ENCODE measurements at regions not wholly inside any gene's neighbourhood (a gene's known extent, or its start where the extent isn't known, plus 50 kb on each side); places are given as distances from the start of the nearest gene placed in this dataset.

GRCh38 chr1:30545365-30545764 is 178.0 kb downstream of the MATN1 start:
- no peaks in the 10 kb centered on the region for H3K4me1 ChIP-seq
- 27 to 36% methylated on average over 4 of the region's 4 CpGs for WGBS, 2 donors
- TF ChIP-seq, protein P1, sequence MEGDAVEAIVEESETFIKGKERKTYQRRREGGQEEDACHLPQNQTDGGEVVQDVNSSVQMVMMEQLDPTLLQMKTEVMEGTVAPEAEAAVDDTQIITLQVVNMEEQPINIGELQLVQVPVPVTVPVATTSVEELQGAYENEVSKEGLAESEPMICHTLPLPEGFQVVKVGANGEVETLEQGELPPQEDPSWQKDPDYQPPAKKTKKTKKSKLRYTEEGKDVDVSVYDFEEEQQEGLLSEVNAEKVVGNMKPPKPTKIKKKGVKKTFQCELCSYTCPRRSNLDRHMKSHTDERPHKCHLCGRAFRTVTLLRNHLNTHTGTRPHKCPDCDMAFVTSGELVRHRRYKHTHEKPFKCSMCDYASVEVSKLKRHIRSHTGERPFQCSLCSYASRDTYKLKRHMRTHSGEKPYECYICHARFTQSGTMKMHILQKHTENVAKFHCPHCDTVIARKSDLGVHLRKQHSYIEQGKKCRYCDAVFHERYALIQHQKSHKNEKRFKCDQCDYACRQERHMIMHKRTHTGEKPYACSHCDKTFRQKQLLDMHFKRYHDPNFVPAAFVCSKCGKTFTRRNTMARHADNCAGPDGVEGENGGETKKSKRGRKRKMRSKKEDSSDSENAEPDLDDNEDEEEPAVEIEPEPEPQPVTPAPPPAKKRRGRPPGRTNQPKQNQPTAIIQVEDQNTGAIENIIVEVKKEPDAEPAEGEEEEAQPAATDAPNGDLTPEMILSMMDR (IDR thresholded peaks at IDR 0.05), result no peak
- no peak for TF ChIP-seq POLR2A (IDR thresholded peaks at IDR 0.05)
- no peak overlapping the region for H3K27ac ChIP-seq
- intact Hi-C loops (cut with DNase I), result no loop called here
- no peak overlapping the region for H3K4me3 ChIP-seq (replicated peaks in 1 of 3)
- no peak for DNase-seq
- H3K9me3 ChIP-seq, result no peaks in the 10 kb centered on the region
- no peaks in the 10 kb centered on the region for H3K27me3 ChIP-seq
- no peaks in the 10 kb centered on the region for H3K36me3 ChIP-seq

- DNase-seq, result no peak
- intact Hi-C loops (cut with DNase I), result no loop called here
These were observed 181.5 kb downstream of the MATN1 start for GRCh38 chr1:30541721-30542485.

GRCh38 chr1:30540611-30541192 is 182.7 kb downstream of the MATN1 start:
- H3K27ac ChIP-seq, result no peak overlapping the region
- TF ChIP-seq, protein P1 (IDR thresholded peaks at IDR 0.05), result no peak
- TF ChIP-seq POLR2A (IDR thresholded peaks at IDR 0.05), result no peak
- no peaks in the 10 kb centered on the region for H3K4me1 ChIP-seq
- 65 to 70% methylated on average over 4 to 5 of the region's 5 CpGs for WGBS, 2 donors
- H3K4me3 ChIP-seq (replicated peaks in 1 of 3), result no peak overlapping the region
- DNase-seq, result no peak
- no peaks in the 10 kb centered on the region for H3K36me3 ChIP-seq
- H3K27me3 ChIP-seq, result no peaks in the 10 kb centered on the region
- intact Hi-C loops (cut with DNase I), result no loop called here
- no peaks in the 10 kb centered on the region for H3K9me3 ChIP-seq

More at GRCh38 chr1:30541721-30542485, 181.5 kb downstream of the MATN1 start:
- 80 to 90% methylated on average over 10 of the region's 10 CpGs for WGBS, 2 donors
- Histone ChIP-seq H3K27ac (no peak overlapping the region), H3K27me3 (no peaks in the 10 kb centered on the region), H3K9me3 (no peaks in the 10 kb centered on the region), H3K4me3 (replicated peaks in 1 of 3) (no peak overlapping the region), H3K36me3 (no peaks in the 10 kb centered on the region), H3K4me1 (no peaks in the 10 kb centered on the region)
- TF ChIP-seq, protein P1 (IDR thresholded peaks at IDR 0.05), result no peak
- no peak for TF ChIP-seq POLR2A (IDR thresholded peaks at IDR 0.05)

GRCh38 chr1:30539884-30540283 is 183.5 kb downstream of the MATN1 start:
- Histone ChIP-seq H3K27ac (no peak overlapping the region), H3K36me3 (no peaks in the 10 kb centered on the region), H3K4me1 (no peaks in the 10 kb centered on the region), H3K9me3 (no peaks in the 10 kb centered on the region), H3K27me3 (no peaks in the 10 kb centered on the region), H3K4me3 (replicated peaks in 1 of 3) (no peak overlapping the region)
- TF ChIP-seq, protein P1 (IDR thresholded peaks at IDR 0.05), result no peak
- TF ChIP-seq POLR2A (IDR thresholded peaks at IDR 0.05), result no peak
- 78% methylated on average over 6 of the region's 6 CpGs for WGBS, 2 donors
- intact Hi-C loops (cut with DNase I), result no loop called here
- no peak for DNase-seq

All from thyroid gland (tissue), 4 donors.